Spleen (tissue), 7 donors: ENCODE measurements at regions not wholly inside any gene's neighbourhood (a gene's known extent, or its start where the extent isn't known, plus 50 kb on each side); places are given as distances from the start of the nearest gene placed in this dataset.

Experiments
- POLR2A ChIP-seq, 3 donors: fragments of 450-650 bp; IDR thresholded peaks; one replicate each; pipeline ENCODE4 v1.5.1; 2017; ENCODE audit warnings: antibody characterized with exemption in 3 of 3, mild to moderate bottlenecking in 1 of 3
- TF ChIP-seq, protein P1 (sequence below), 11 experiments: fragments of 200-600 bp in 7 of 11; fragments of 450-650 bp in 4 of 11; sonication (generic) in 4 of 11; IDR thresholded peaks in 8 of 11; conservative IDR thresholded peaks in 3 of 11; 1 replicate in 7 of 11; 2 replicates in 4 of 11; pipeline versions ENCODE4 v1.4.0 to v1.8.0; 2016 to 2021; ENCODE audit warnings: antibody characterized with exemption in 11 of 11, inconsistent platforms in 4 of 11, mild to moderate bottlenecking in 1 of 11
- donor health status: DM: no; HTN: no; CAD: no; lungs with moderate emphysema.
- donor health status: DM: no; HTN: no; CAD: no.
- donor health status: DM: no; HTN: no; CAD: no.

DNA sequence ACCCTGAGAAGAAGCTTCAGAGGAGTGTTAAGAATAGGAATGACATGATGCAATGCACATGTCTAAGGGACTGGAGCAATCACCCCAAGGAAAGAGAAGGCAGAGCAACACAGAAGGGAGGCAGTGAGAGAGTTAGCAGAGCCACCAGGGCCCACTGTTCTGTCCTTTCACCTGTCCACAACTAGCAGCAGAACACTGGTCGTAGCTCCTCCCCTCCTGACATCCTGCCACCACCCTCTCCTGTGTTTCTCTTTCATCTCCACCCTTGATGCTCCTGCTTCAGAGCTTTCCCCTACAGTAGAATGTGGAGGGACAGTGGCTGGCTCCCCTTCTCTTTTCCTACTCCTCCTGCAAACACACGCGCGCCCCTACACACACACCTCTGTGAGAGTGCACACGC is 483.4 kb upstream of the KIF2A start:
- TF ChIP-seq, protein P1, sequence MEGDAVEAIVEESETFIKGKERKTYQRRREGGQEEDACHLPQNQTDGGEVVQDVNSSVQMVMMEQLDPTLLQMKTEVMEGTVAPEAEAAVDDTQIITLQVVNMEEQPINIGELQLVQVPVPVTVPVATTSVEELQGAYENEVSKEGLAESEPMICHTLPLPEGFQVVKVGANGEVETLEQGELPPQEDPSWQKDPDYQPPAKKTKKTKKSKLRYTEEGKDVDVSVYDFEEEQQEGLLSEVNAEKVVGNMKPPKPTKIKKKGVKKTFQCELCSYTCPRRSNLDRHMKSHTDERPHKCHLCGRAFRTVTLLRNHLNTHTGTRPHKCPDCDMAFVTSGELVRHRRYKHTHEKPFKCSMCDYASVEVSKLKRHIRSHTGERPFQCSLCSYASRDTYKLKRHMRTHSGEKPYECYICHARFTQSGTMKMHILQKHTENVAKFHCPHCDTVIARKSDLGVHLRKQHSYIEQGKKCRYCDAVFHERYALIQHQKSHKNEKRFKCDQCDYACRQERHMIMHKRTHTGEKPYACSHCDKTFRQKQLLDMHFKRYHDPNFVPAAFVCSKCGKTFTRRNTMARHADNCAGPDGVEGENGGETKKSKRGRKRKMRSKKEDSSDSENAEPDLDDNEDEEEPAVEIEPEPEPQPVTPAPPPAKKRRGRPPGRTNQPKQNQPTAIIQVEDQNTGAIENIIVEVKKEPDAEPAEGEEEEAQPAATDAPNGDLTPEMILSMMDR (IDR thresholded peaks at IDR 0.05 in 8 of 11, conservative IDR thresholded peaks at IDR 0.05 in 3 of 11), result no peak
- TF ChIP-seq POLR2A (IDR thresholded peaks at IDR 0.05), result no peak
